ENCODE measurements at regions not wholly inside any gene's neighbourhood (a gene's known extent, or its start where the extent isn't known, plus 50 kb on each side); places are given as distances from the start of the nearest gene placed in this dataset.

- TF ChIP-seq CTCF (IDR thresholded peaks at IDR 0.05) = no peak
- TF ChIP-seq ZFX (IDR thresholded peaks at IDR 0.05; ENCODE audit: borderline replicate concordance) = no peak
These were observed 73.6 kb upstream of the GRK3 start for GRCh38 chr22:25490896-25491295.

Measured in 22Rv1 (cell line).